Adipose tissue (tissue), 3 donors: ENCODE measurements at regions not wholly inside any gene's neighbourhood (a gene's known extent, or its start where the extent isn't known, plus 50 kb on each side); places are given as distances from the start of the nearest gene placed in this dataset.
A peak's percentile ranks its signal among the peaks of the same experiment; 100 is the strongest.
"Not testable (repeated sequence)": the region's sequence is repeated elsewhere in the genome, so short reads cannot be mapped to it uniquely, and the experiment has no call there.

Experiments
- H3K27ac ChIP-seq: one replicate; pipeline ENCODE4 v1.5.1; 2013; ENCODE audit warnings: low read depth, low read length
- WGBS, 3 donors: extraction: QIAGEN DNeasy Blood & Tissue Kit; methylation state at CpG; one replicate each; pipeline ENCODE4 v1.1.7; 2013; 5-methylcytosine and 5-hydroxymethylcytosine counted together
- donor health status: healthy with polysubstance abuse.
- donor health status: Bipolar disorder and iron deficiency.
- donor health status: healthy.

DNA sequence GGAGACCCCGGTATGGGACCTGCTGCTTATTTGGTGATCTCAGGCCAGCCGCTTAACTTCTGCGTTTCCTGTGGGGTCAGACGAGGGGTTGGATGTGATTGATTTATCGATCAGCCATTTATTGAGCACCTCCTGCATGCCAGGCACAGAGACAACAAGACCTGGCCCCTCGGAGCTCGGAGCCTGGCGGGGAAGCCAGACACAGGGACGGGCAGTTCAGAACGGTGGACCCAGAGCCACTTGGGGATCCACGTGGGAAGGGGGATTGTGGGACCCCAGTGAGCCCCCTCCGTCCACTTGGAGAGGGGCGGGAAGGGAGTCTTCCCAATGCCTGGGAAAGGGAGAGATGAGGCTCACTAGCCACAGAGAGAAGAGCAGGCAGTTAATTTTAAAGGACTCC lies 84.7 kb upstream of the CIBAR2 start:
- no peak overlapping the region for H3K27ac ChIP-seq
- WGBS, 3 donors, result 68 to 80% (median 74%) methylated on average over 13 of the region's 13 CpGs

DNA sequence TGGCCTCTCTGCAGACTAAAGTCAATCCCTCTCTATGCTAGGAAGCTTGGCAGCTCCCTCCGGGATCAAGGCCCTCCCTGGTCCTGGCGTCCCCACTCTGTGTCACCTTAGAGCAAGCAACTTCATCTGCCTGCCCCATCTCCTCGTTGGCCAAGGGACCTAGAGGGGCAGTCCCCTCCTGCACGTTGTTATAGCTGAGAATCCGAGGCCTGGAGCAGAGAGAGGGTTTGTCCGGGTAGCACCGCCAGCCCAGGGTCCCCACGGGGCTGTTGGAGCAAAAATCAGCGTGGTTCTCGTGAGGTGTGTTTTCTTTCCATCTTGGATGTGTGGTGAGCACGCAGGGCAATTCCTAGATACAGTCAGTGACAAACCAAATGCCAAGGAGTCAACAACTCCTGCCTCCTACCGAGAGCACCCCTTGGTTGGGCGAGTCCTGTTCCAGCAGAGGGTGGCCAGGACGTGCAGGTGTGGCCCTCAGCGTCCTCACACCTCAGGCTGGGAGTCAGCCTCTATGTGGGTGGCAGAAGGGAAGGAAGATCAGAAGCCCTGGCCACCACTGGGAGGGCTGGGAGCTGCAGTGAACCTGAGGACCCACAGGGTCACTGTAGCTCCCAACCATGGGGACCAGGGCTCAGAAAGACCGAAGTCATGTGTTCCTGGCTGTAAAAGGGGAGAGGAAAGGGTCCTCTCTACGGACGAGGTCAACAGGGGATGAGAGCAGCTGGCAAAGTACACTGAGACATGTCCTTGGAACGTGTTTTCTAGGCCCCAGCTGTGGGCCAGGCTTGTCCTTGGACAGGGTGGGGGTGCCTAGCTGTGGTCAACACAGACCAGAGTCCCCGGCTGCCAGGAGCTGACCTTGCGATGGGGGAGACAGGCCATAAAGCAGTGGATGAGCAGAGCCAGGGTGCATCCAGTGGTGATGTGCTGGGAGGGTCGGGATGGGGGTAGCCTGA lies 85.6 kb upstream of the CIBAR2 start:
- H3K27ac ChIP-seq, result no peak overlapping the region
- WGBS, 3 donors, result 55 to 88% (median 86%) methylated on average over 22 of the region's 22 CpGs

DNA sequence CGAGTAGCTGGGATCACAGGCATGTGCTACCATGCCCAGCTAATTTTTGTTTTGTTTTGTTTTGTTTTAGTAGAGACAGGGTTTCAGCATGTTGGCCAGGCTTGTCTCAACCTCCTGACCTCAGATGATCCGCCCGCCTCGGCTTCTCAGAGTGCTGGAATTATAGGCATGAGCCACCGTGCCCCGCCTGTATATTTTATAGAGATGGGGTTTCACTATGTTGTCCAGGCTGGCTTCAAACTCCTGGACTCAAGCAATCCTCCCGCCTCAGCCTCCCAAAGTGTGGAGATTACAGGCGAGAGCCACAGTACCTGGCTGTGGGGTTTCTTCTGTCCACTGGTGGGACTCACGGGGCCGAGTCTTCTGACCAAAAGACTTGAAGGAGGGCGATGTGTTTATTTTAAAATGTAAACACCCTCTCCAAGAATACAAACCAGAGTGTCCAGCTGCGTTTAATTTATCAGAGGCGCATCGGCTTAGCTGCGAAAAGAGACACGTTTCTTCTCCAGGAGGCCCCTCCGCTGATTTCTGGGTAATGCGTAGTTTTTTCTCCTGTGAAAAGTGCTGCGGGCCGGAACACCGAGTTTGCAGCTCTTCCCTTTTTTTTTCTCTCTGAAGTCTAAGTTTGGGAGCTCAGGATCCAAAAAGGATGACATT lies 86.9 kb upstream of the CIBAR2 start:
- H3K27ac ChIP-seq, result no peak overlapping the region
- 79 to 92% (median 91%) methylated on average over 21 of the region's 21 CpGs for WGBS, 3 donors

DNA sequence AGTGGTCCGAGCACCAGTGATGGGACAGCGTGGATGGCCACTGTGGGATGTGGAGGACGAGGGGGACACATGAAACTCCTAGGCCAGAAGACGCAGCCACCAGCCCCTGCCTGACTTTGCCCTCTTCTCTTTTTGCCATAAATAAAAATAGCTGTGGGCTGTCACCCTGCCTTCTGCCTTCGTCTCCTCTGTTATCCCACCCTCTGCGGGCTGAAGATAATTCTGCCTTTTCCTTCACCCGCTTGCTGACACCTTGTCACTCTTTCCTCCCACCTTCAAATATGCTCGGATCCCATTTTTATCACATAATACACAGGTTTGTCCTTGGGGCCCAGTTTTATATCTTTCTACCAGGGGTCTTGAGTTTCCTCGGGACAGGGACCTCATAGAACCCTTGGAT lies 87.6 kb upstream of the CIBAR2 start:
- WGBS, 3 donors, result 76 to 90% (median 90%) methylated on average over 9 of the region's 9 CpGs

DNA sequence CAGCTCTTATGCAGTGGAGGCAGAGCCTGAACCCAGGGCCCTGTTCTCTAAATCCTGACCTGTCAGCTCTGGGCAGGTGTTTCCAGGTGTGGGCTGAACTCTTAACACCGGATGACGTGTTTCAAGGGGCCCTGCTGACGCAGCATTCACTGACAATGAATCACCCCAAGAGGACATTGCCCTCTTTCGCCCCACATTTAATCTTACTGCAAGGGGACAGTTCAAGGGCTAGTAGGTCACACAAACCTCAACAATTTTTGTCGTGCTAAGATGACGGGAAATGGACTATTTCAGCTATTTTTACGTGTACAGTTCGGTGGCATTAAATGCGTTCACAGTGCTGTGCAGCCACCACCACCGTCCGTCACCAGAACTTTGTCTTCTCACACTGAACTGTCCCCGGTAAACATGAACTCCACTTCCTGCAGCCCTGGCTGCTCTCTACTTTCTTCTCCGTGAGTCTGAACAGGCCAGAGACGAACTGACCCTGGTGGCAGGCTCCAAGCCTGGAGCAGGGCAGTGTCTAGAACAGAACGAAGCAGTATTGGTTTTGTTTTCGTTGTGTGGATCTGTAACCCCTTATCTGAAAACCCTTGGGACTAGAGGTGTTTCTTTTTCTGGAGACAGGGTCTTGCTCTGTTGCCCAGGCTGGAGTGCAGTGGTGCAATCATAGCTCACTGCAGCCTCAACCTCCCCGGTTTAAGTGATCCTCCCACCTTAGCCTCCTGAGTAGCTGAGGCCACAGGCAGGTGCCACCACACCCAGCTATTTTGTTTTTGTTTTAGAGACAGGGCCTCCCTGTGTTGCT lies 88.4 kb upstream of the CIBAR2 start:
- H3K27ac ChIP-seq, result no peak overlapping the region
- WGBS, 3 donors, result 53 to 86% (median 84%) methylated on average over 17 of the region's 17 CpGs

More for the DNA sequence above, 87.6 kb upstream of the CIBAR2 start:
- H3K27ac ChIP-seq, result no peak overlapping the region

DNA sequence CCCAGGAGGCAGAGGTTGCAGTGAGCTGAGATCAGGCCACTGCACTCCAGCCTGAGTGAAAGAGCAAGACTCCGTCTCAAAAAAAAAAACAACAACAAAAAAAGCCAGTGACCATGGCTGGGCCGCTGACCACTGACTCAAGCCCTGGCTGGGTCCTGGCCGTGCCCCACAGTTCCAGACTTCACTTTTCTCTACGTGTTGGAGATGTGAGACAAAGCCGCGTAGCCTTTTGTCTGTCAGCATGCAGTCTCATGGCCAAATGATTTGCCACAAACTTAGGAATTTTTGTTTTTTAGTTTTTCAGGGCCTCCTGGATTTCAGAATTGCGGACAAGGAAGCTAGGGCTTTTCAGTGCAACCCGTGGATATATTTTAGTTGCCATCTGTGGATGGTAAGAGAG lies 89.3 kb upstream of the CIBAR2 start:
- H3K27ac ChIP-seq, result no peak overlapping the region
- 76 to 85% (median 83%) methylated on average over 8 of the region's 8 CpGs for WGBS, 3 donors

DNA sequence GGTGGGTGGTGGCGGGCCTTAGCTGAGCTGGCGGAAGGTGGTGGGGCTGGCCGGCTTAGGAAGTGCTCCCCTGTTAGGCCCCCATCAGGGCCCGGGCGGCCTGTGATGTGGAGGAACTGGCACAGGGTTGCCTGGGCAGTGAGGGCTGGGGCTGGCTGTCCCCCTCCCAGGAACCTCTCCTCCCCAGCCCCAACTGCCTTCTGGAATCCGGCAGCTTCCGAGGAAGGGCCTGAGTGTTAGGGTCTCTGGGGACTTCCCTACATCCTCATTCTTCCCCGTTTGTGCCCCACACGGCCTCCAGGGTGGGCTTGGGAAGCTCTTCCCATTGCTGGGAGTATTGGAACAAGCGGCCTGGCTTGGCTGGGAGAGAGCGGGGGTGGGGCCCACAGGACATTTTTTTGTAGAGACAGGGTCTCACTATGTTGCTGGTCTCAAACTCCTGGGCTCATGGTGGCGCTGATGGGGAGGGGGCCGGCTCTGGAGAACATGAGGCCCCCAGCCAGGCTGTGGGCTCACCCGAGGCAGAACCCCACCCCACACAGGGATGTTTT lies 89.9 kb upstream of the CIBAR2 start:
- WGBS, 3 donors, result 63 to 64% (median 64%) methylated on average over 14 of the region's 14 CpGs
- peak overlapping the region; percentile 7 for H3K27ac ChIP-seq

DNA sequence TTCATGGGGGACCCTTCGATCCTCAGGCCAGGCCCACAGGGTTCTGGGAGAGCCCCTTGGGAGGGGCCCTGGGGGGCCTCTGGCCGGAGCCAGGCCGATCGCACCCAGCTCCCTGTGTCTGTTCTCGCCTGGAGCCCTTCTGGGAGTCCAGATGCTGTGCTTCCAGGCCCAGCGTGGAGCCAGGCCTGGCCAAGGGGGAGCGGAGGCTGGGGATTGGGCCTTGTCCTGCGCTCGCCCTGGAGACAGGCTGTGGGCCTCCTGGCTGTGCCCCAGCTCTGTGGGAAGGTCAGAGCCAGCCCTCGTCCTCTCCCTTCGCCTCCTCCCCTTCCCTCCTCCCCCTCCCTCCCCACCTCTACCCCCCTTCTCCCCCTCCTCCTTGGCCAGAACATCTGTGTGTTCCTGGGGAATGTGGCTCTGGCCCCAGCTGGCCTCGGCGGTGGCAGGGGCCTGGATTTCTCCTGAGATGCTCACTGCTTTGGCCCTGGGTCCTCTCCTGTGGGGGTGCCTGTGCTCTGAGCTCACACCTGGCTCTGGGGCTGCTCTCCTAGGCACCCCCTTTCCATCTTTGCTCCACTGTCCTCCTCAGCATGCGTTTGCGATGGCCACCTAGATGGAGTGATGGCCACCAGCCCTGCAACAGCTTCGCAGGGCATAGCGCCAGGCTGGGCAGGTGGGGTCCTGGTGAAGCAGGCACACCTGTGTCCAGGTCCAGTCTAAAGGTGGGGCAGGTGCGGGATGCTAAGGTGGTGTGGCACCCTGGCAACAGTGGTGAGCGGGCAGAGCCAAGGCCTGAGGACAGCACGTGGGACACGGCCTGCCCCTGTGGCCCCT lies 90.6 kb upstream of the CIBAR2 start:
- 32 to 71% (median 60%) methylated on average over 19 to 21 of the region's 21 CpGs for WGBS, 3 donors
- peak overlapping the region; percentile 7 for H3K27ac ChIP-seq

DNA sequence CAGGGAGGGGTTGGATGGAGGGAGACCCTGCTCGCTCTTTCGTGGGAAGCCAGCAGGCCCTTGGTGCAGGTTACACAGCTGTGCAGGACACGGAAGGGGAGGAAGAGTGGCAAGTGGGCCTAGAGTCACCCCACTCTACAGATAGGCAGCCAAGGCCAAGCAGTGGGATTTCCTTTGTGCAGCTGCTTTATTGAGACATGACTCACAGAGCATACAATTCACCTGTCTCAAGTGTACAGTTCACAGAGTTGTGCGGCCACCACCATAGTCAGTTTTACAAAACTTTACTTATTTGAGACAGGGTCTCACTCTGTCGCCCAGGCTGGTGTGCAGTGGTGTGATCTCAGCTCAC lies 91.2 kb upstream of the CIBAR2 start:
- 48 to 93% (median 82%) methylated on average over 5 of the region's 5 CpGs for WGBS, 3 donors

DNA sequence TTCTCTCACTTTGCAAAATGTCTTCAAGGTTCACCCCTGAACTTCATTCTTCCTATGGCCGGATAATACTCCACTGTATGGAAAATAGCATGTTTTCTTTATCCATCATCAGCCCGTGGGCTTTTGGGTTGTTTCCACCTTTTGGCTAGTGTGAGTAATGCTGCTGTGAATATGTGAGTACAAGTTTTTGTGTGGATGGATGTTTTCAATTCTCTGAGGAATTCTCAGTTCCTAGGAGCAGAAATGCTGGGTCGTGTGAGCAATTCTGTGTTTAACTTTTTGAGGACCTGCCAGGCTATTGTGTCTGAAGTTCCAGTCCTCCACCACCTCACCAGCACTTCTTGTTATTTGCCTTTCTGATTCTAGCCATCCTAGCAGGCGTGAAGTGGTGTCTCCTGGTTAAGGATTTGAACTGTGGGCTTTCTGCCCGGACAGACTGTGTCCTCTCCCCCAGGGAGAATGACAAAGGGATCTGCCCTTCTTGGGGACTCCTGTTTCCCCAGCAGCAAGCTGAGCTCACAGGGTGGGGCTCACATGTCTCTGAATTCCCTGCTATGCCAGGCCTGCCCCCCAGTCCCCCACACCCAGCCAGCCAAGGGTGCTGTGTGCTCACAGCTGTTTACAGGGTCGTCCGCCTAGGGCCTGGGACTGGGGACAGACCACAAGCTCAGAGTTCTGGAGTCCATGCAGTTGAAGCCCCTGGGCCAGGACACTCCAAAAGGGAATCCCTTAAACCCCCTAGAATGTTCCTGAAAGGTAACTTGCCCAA lies 92.2 kb upstream of the CIBAR2 start:
- WGBS, 3 donors, result 79 to 86% (median 81%) methylated on average over 7 of the region's 7 CpGs
- no peak overlapping the region for H3K27ac ChIP-seq

More for the DNA sequence above, 91.2 kb upstream of the CIBAR2 start:
- H3K27ac ChIP-seq, result no peak overlapping the region

DNA sequence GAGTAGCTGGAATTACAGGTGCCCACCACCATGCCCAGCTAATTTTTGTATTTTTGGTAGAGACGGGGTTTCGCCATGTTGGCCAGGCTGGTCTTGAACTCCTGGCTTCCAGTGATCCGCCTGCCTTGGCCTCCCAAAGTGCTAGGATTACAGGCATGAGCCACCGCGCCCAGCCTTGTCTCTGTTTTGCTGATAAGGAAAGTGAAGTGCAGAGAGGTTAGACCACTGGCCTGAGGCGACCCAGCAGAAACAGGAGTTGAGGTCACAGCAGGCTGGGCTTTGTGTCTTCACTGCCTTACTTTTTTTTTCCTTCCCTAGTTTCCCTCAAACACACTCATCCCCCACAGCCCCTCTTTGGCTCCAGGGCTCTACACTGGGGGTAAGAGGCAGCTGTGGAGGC lies 93.0 kb upstream of the CIBAR2 start:
- WGBS, 3 donors, result 86 to 97% (median 92%) methylated on average over 6 of the region's 6 CpGs

DNA sequence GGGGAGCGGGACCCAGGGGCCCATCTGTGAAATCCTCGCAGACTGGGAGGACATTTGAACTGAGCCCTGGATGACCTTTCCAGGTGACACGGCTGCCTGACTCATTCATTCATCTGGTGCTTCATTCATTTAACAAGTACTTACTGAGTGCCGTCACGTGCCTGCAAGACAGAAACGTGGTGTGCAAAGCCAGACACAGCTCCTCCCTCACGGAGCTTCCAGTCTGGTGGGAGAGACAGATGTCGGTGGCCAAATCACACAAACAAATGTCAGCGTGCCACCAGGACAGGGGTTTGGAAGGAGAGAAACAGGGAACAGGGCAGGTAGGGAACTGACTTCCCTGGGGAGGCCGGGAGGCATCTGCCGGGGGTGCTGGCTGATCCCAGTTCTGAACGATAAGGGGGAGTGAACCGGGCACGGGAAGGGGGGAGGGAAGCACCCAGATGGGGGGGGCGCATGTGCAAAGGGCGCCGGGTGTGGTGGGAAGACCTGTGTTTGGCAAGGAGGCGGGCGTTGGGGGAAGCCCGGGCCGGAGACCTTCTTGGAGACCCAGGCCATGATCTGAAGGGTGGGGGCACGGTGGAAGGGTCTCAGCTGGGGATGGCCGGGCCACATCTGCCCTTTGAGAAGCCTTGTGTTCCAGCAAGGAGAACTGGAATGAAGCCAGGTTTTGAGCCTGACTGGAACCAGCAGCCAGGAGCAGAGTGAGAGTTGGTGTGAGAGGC lies 93.6 kb upstream of the CIBAR2 start:
- 45 to 62% (median 47%) methylated on average over 23 of the region's 23 CpGs for WGBS, 3 donors

More for the DNA sequence above, 93.0 kb upstream of the CIBAR2 start:
- not testable (repeated sequence) for H3K27ac ChIP-seq

DNA sequence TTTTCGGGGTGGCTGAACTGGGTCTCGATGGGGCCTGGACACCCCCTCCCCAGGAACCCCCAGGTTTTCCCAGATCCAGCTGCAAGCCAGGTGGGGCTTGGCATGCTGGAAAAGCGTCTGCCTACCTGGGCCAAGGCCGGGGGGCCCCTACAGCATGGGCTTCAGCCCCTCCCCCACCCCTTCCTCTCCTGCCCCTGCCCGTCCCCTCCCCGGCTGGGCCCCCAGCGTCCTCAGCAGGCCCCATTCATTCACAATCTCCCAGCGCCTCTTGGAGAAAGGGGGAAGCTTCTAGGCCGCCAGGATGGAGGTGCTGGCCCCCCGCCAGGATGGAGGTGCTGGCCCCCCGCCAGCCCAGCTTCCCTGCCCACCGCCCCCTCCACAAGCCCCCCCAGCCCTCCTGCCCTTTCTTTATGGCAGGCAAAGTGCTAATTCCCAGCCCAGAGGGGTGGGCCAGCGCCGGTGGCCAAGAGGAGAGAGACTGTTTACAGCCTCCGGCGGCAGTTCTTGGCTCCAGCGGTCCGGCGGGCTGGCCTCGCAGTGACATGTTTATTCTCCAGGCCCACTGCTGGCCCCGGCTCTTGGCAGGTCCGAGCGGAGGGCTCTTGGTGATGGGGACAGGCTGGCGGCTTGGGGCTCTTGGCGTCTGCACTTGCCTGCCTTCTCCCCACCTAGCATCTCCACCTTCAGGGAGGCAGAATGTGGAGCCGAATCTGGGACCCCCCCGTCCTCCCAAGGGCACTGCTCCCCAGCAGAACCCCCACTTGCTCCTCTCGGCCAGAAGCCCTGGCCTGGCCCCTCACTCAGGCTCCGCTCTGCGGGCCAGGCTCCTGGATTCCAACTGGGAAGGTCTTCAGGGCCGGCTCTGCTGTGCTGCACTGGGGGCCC lies 94.4 kb upstream of the CIBAR2 start:
- WGBS, 3 donors, result 25 to 32% (median 26%) methylated on average over 27 to 31 of the region's 31 CpGs
- H3K27ac ChIP-seq, result no peak overlapping the region

More for the DNA sequence above, 93.6 kb upstream of the CIBAR2 start:
- no peak overlapping the region for H3K27ac ChIP-seq

DNA sequence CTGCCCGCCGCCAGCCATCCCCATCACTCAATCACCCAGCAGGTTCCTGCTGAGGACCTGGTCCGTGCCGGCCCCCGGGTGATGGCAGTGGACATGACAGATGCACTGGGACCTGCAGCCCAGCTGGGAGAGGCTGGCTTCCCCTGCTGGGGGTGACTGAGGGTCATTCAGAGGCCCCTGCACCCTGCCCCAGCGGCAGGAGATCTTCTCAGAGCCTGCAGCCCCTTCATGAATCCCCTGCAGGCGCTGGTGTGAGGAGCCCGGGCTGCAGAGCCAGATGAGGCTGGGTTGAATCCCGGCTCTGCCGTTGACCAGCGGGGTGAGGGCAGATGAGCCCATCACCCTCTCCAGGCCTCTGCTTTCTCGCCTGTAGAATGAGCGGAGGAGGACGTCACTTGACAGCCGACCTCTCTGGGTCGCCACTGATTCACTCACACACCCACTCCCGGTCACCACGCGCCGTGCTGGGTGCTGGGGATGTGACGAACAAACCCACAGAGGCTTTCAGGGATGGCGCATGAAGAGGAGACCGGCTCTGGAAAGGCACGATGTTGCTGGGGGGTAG lies 95.2 kb upstream of the CIBAR2 start:
- no peak overlapping the region for H3K27ac ChIP-seq

DNA sequence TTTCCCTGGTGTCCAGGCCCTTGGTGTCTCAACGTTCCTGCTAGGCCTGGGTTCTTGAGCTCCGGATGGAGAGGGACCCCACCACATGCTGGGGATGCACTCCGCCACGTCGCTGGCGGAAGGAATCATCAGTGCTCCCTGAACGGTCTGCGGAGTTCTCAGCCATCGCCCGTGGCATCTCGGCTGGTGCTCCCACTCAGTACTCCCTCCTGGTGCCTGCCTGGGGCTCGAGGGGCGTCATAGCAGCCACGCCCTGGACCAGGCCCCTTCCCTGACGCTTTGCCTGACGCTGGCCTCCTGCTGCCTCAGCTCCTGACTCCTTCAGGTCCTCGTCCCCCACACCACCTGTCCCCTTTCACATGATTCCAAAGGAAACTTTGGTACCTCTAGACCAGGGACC lies 95.9 kb upstream of the CIBAR2 start:
- WGBS, 3 donors, result 94 to 97% (median 96%) methylated on average over 17 of the region's 17 CpGs
- no peak overlapping the region for H3K27ac ChIP-seq

More for the DNA sequence above, 95.2 kb upstream of the CIBAR2 start:
- 85 to 86% (median 85%) methylated on average over 24 of the region's 24 CpGs for WGBS, 3 donors
